ENCODE measurements at regions not wholly inside any gene's neighbourhood (a gene's known extent, or its start where the extent isn't known, plus 50 kb on each side); places are given as distances from the start of the nearest gene placed in this dataset.

DNA sequence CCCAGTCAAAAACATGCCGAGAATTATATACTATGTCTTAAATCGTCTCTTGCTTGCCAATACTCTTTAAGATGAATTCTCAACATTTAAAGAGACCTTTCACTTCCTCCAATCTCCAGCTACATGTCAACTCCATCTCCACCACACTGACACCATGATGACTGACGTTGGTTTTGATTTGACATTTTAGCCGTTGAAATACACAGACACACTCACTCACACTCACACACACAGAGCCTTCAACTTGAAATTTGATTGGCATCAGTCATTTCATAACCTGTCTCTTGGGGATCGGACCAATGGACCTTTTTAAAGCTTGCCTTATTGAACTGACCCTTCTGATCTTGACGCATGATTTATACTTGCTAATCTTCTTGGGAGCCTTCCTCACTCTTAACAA is 230.8 kb upstream of the PIK3C3 start:
- POLR2A ChIA-PET (ENCODE audit: partially characterized antibody) = no interaction called here
- WGBS, 2 experiments (ENCODE audit: extremely low coverage in 1 of 2, insufficient coverage in 1 of 2, insufficient read length in 1 of 2, insufficient replicate concordance in 2 of 2, low coverage in 1 of 2, low lambda C conversion rate in 2 of 2, missing lambda C conversion rate in 1 of 2) = 86% methylated on average over 6 of the region's 6 CpGs; no CpG with 5 or more reads in 1 of the 2 experiments
- CTCF ChIA-PET (ENCODE audit: partially characterized antibody) = interaction anchor here (1.1 to 1.2 kb wide), 2 partner anchors 37 to 120 kb away, joined by 3 read pairs; no protein-coding TSS in a partner anchor

More for the DNA sequence above, 230.8 kb upstream of the PIK3C3 start:
- TF ChIP-seq USF2 (IDR thresholded peaks at IDR 0.05; ENCODE audit: low read length) (no peak), TEAD4 (IDR thresholded peaks at IDR 0.05; ENCODE audit: low read depth, low read length) (no peak), SP1 (IDR thresholded peaks at IDR 0.05; ENCODE audit: low read depth, low read length) (no peak), KDM4A (IDR thresholded peaks at IDR 0.05; ENCODE audit: low read depth, low read length, severe bottlenecking) (no peak), HDAC6 (IDR thresholded peaks at IDR 0.05; ENCODE audit: low read depth, low read length) (no peak), RNF2 (IDR thresholded peaks at IDR 0.05; ENCODE audit: borderline replicate concordance, low read depth, low read length, missing control alignments, poor library complexity, severe bottlenecking) (no peak), ZNF274 (IDR thresholded peaks at IDR 0.05; ENCODE audit: borderline replicate concordance, extremely low read depth, low read length) (no peak), RFX5 (IDR thresholded peaks at IDR 0.05; ENCODE audit: borderline replicate concordance, low read depth, low read length) (no peak)
- no peak overlapping the region for H2BK120ac ChIP-seq (replicated peaks; ENCODE audit: low read depth, low read length)
- H2BK5ac ChIP-seq (ENCODE audit: low read depth, low read length) = no peak overlapping the region
- no peak overlapping the region for H4K5ac ChIP-seq (ENCODE audit: insufficient read length, low read depth, low read length)
- no peaks in the 10 kb centered on the region for H3K23me2 ChIP-seq (ENCODE audit: low read depth, low read length)
- no peak overlapping the region for H3K4me3 ChIP-seq (ENCODE audit: extremely low read depth in 1 of 4, insufficient read depth in 2 of 4, low read depth in 3 of 4, low read length in 4 of 4)
- no peaks in the 10 kb centered on the region for H4K20me1 ChIP-seq (replicated peaks in 1 of 2; ENCODE audit: control insufficient read depth in 1 of 2, insufficient read depth in 2 of 2, low read length in 2 of 2)
- H3K79me2 ChIP-seq (ENCODE audit: control insufficient read depth in 1 of 2, insufficient read depth in 2 of 2, low read length in 2 of 2) = no peaks in the 10 kb centered on the region
- FAIRE-seq (no peak), DNase-seq (ENCODE audit: low read depth in 1 of 2, low spot score in 2 of 2) (no peak)
- no peak overlapping the region for H3K56ac ChIP-seq (replicated peaks; ENCODE audit: insufficient read length, low read depth, low read length)
- no peak overlapping the region for H2AFZ ChIP-seq (ENCODE audit: low read length)
- H3K23ac ChIP-seq (ENCODE audit: insufficient read length) = no peak overlapping the region
- no peak overlapping the region for H3K27ac ChIP-seq (ENCODE audit: low read depth, low read length)
- no peaks in the 10 kb centered on the region for H3K27me3 ChIP-seq (replicated peaks in 1 of 4; ENCODE audit: control insufficient read depth in 3 of 4, extremely low read depth in 1 of 4, insufficient read depth in 3 of 4, low read length in 3 of 4)
- H3K4me1 ChIP-seq (replicated peaks in 1 of 4; ENCODE audit: control insufficient read depth in 3 of 4, insufficient read depth in 4 of 4, low read length in 3 of 4) = peaks cover 0 to 3% (median 0%) of the 10 kb centered on the region in 4 experiments; a peak in 1 of 7 replicates
- no peaks in the 10 kb centered on the region; a peak in 1 of 4 replicates for H3K9me3 ChIP-seq (ENCODE audit: insufficient read depth in 2 of 2, low read depth in 1 of 2, low read length in 1 of 2)
- no peak overlapping the region for H3K4ac ChIP-seq (replicated peaks; ENCODE audit: insufficient read length, low read depth, low read length)
- H4K8ac ChIP-seq (ENCODE audit: extremely low read depth, insufficient read depth, low read length) = no peak overlapping the region
- H2BK15ac ChIP-seq (ENCODE audit: low read length) = no peak overlapping the region
- no peak overlapping the region for H4K91ac ChIP-seq (replicated peaks; ENCODE audit: insufficient read length, low read length)
- H3K9ac ChIP-seq (replicated peaks in 1 of 4; ENCODE audit: extremely low read depth in 1 of 4, low read depth in 3 of 4, low read length in 3 of 4) = no peak overlapping the region
- no peak overlapping the region for H2AK5ac ChIP-seq (ENCODE audit: low read depth, low read length)
- no peaks in the 10 kb centered on the region for H3K79me1 ChIP-seq (ENCODE audit: low read depth, low read length)
- no peak overlapping the region for H2BK12ac ChIP-seq (ENCODE audit: low read depth, low read length)
- H3K14ac ChIP-seq (ENCODE audit: insufficient read length) = no peak overlapping the region
- no peak overlapping the region for H3K4me2 ChIP-seq (ENCODE audit: insufficient read depth in 1 of 2, low read depth in 2 of 2, low read length in 2 of 2)
- H3K18ac ChIP-seq (ENCODE audit: extremely low read depth, low read length) = no peak overlapping the region
- no peaks in the 10 kb centered on the region for H3K36me3 ChIP-seq (ENCODE audit: control insufficient read depth in 2 of 4, insufficient read depth in 4 of 4, low read length in 3 of 4)
- H2BK20ac ChIP-seq (ENCODE audit: low read length) = no peak overlapping the region

Measured in H1 (cell line).